SIG-M5 treated with dmso at 0.1 percent for 504 hours (cell line): ENCODE measurements at regions not wholly inside any gene's neighbourhood (a gene's known extent, or its start where the extent isn't known, plus 50 kb on each side); places are given as distances from the start of the nearest gene placed in this dataset.
"Not testable (repeated sequence)": the region's sequence is repeated elsewhere in the genome, so short reads cannot be mapped to it uniquely, and the experiment has no call there.

Experiments
- DNase-seq: peaks from one replicate; lab custom pipeline; 2025; ENCODE audit not compliant: unreplicated experiment; lab: John Stamatoyannopoulos, UW

- no peak for DNase-seq
Measured at GRCh38 chr12:43255522-43256111, 296.4 kb downstream of the ADAMTS20 start.

- no peak for DNase-seq
Measured at GRCh38 chr12:43252585-43252984, 299.4 kb downstream of the ADAMTS20 start.

GRCh38 chr12:43245947-43246346 is 306.1 kb downstream of the ADAMTS20 start:
- no peak for DNase-seq

- DNase-seq, result no peak
Measured at GRCh38 chr12:43241986-43242385, 310.0 kb downstream of the ADAMTS20 start.

GRCh38 chr12:43238281-43238680 is 313.7 kb downstream of the ADAMTS20 start:
- DNase-seq, result no peak

GRCh38 chr12:43237238-43237879 is 314.6 kb downstream of the ADAMTS20 start:
- peak; percentile 30 for DNase-seq

- no peak for DNase-seq
Measured at GRCh38 chr12:43235721-43236120, 316.3 kb downstream of the ADAMTS20 start.

GRCh38 chr12:43233861-43234260 is 318.1 kb downstream of the ADAMTS20 start:
- DNase-seq, result no peak

- no peak for DNase-seq
Measured at GRCh38 chr12:43226151-43226550, 325.9 kb downstream of the ADAMTS20 start.

- not testable (repeated sequence) for DNase-seq
Measured at GRCh38 chr12:43224190-43224805, 327.7 kb downstream of the ADAMTS20 start.

GRCh38 chr12:43222796-43223195 is 329.2 kb downstream of the ADAMTS20 start:
- DNase-seq, result no peak

- DNase-seq, result no peak
Measured at GRCh38 chr12:43221216-43221615, 330.8 kb downstream of the ADAMTS20 start.

GRCh38 chr12:43216490-43216889 is 335.5 kb downstream of the ADAMTS20 start:
- DNase-seq, result no peak

GRCh38 chr12:43214166-43214565 is 337.8 kb downstream of the ADAMTS20 start:
- no peak for DNase-seq

- no peak for DNase-seq
Measured at GRCh38 chr12:43213608-43214007, 338.4 kb downstream of the ADAMTS20 start.

- peak; percentile 71 for DNase-seq
Measured at GRCh38 chr12:43210485-43211192, 341.4 kb downstream of the ADAMTS20 start.

- DNase-seq, result no peak
Measured at GRCh38 chr12:43208627-43209026, 343.4 kb downstream of the ADAMTS20 start.

GRCh38 chr12:43208221-43208620 is 343.8 kb downstream of the ADAMTS20 start:
- no peak for DNase-seq

GRCh38 chr12:43206396-43206795 is 345.6 kb downstream of the ADAMTS20 start:
- no peak for DNase-seq

GRCh38 chr12:43198608-43199007 is 353.4 kb downstream of the ADAMTS20 start:
- DNase-seq, result no peak

GRCh38 chr12:43196268-43196907 is 355.6 kb downstream of the ADAMTS20 start:
- DNase-seq, result no peak
